SJCRH30 (cell line): ENCODE measurements at regions not wholly inside any gene's neighbourhood (a gene's known extent, or its start where the extent isn't known, plus 50 kb on each side); places are given as distances from the start of the nearest gene placed in this dataset.
A peak's percentile ranks its signal among the peaks of the same experiment; 100 is the strongest.

Experiments
- DNase-seq, 2 experiments: peaks; one replicate each; pipeline ENCODE4 v3.0.0-alpha.2; 2015 to 2020
- H3K27ac ChIP-seq: fragments of 250-450 bp; sonication (Bioruptor Pico); 2 replicates; pipeline ENCODE4 v1.5.1; 2020; ENCODE audit warnings: mild to moderate bottlenecking, moderate library complexity
- H3K27me3 ChIP-seq: fragments of 250-450 bp; sonication (Bioruptor Pico); 2 replicates; pipeline ENCODE4 v1.5.1; 2020; ENCODE audit warnings: mild to moderate bottlenecking, moderate library complexity
- H3K36me3 ChIP-seq: fragments of 250-450 bp; sonication (Bioruptor Pico); 2 replicates; pipeline ENCODE4 v1.5.1; 2020; ENCODE audit warnings: mild to moderate bottlenecking, moderate library complexity
- H3K4me1 ChIP-seq: fragments of 250-450 bp; sonication (Bioruptor Pico); 2 replicates; pipeline ENCODE4 v1.5.1; 2020; ENCODE audit warnings: mild to moderate bottlenecking, moderate library complexity
- H3K4me3 ChIP-seq: fragments of 250-450 bp; sonication (Bioruptor Pico); 2 replicates; pipeline ENCODE4 v1.5.1; 2020; ENCODE audit warnings: mild to moderate bottlenecking, moderate library complexity
- H3K9me3 ChIP-seq: fragments of 250-450 bp; sonication (Bioruptor Pico); replicated peaks from 2 replicates; pipeline ENCODE4 v1.5.1; 2020; ENCODE audit warnings: mild to moderate bottlenecking, moderate library complexity

DNA sequence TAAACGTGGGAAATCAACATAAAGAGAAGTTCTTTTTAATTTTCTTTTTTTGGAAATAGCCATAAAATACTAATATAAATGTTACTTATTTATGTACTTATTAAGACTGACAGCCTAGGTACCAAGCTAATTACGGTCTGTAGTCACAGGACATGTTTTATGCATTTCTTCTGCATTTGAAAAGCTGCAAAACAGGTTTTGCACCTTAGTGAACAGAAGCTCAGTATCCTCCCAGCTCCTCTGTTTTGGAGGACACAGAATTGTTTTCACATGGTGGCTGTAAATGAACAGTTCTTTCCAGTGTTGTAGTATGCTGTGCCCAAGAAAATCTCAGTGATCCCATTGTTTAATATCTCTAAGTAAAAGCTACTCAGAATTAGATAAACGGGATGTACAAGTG, 1788.0 kb upstream of the TENM3 start:
- Histone ChIP-seq H3K9me3 (no peaks in the 10 kb centered on the region), H3K27ac (no peak overlapping the region)
- DNase-seq: no peak

DNA sequence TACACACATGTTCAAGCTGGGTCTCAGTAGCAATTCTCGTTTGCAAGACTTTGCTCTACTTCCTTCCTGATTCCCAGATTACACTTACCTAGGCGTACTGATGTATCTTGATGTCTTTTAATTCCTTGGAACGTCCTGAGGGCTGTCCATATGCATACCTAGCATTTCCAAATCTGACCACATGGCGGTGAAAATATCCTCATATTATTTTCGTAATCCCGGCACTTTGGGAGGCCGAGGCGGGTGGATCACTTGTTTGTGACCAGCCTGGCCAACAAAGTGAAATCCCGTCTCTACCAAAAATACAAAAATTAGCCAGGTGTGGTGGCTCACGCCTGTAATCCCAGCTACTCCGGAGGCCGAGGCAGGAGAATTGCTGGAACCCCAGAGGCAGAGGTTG, 1786.3 kb upstream of the TENM3 start:
- Histone ChIP-seq H3K4me1 (no peaks in the 10 kb centered on the region), H3K27ac (no peak overlapping the region), H3K27me3 (no peaks in the 10 kb centered on the region), H3K4me3 (no peak overlapping the region), H3K36me3 (no peaks in the 10 kb centered on the region), H3K9me3 (no peaks in the 10 kb centered on the region)
- no peak for DNase-seq

More for the DNA sequence above, 1788.0 kb upstream of the TENM3 start:
- H3K36me3 ChIP-seq: no peaks in the 10 kb centered on the region
- H3K4me3 ChIP-seq: no peak overlapping the region
- H3K27me3 ChIP-seq: no peaks in the 10 kb centered on the region
- H3K4me1 ChIP-seq: no peaks in the 10 kb centered on the region

- H3K27me3 ChIP-seq: no peaks in the 10 kb centered on the region
- H3K36me3 ChIP-seq: no peaks in the 10 kb centered on the region
- H3K4me1 ChIP-seq: no peaks in the 10 kb centered on the region
- H3K27ac ChIP-seq: no peak overlapping the region
- no peaks in the 10 kb centered on the region for H3K9me3 ChIP-seq
- H3K4me3 ChIP-seq: no peak overlapping the region
- no peak for DNase-seq
Observed at GRCh38 chr4:180462116-180462515, 1781.1 kb upstream of the TENM3 start.

DNA sequence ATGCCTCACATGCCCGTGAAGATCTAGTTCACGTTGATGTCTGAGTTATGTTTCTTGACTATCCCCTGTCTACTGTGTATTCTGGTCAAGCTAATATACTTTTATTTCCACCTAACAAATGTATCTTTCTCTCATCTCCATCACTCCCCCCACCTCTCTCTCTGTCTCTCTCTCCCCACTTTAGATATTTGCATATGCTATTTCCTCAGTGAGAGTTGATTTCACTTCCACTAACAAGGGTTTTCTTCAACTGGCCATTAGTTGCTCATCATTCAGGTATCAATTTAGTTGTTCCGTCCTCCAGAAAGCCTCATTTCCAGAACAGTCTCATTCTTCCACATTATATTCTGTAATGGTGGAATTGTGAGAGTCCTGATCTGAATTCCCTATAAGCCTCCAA, 1777.8 kb upstream of the TENM3 start:
- no peak for DNase-seq
- H3K36me3 ChIP-seq: no peaks in the 10 kb centered on the region
- no peaks in the 10 kb centered on the region for H3K27me3 ChIP-seq
- no peak overlapping the region for H3K27ac ChIP-seq
- H3K9me3 ChIP-seq: no peaks in the 10 kb centered on the region
- no peak overlapping the region for H3K4me3 ChIP-seq
- H3K4me1 ChIP-seq: no peaks in the 10 kb centered on the region

DNA sequence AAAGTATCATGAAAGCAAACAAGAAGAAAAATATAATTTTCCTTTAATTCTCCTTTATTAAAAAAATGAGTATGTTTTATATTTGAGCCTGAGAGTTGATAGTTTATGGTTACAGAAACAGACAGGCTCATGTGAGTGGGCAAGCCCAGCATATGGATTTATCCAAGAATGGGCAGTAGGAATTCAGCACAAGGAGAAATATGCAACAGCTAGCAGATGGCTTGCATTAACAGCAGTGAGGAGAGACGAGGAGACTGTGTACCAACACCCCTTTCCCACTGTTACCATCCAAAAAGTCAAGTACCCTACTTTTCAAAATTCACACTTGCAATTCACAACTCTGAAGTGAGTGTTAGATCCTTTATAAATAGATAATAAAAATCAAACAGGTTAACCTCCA, 1760.2 kb upstream of the TENM3 start:
- Histone ChIP-seq H3K4me3 (no peak overlapping the region), H3K27ac (no peak overlapping the region), H3K9me3 (no peaks in the 10 kb centered on the region), H3K27me3 (no peaks in the 10 kb centered on the region), H3K36me3 (no peaks in the 10 kb centered on the region), H3K4me1 (no peaks in the 10 kb centered on the region)
- DNase-seq: no peak

DNA sequence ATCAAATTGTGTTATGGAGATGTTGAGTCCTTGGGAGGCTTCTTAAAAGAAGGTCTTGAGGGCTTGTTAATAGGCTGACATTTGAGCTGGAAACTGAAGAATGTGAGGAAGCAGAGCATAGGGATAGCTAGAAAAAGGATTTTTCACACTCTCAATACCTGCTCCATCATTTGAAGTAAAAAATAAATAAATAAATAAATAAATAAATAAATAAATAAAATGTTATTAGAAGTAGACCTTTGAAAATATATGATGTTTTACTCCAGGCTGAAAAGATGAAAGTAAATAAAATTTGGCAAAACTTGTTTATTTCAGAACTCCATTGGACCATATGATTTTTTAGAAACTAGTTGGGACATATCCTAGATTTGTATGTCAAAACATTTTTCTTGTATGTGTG, 1757.8 kb upstream of the TENM3 start:
- no peaks in the 10 kb centered on the region for H3K9me3 ChIP-seq
- H3K27ac ChIP-seq: no peak overlapping the region
- DNase-seq: no peak
- H3K36me3 ChIP-seq: no peaks in the 10 kb centered on the region
- H3K4me1 ChIP-seq: no peaks in the 10 kb centered on the region
- no peak overlapping the region for H3K4me3 ChIP-seq
- H3K27me3 ChIP-seq: no peaks in the 10 kb centered on the region

GRCh38 chr4:180486342-180486741, 1756.9 kb upstream of the TENM3 start:
- Histone ChIP-seq H3K9me3 (no peaks in the 10 kb centered on the region), H3K4me1 (no peaks in the 10 kb centered on the region), H3K27ac (no peak overlapping the region), H3K27me3 (no peaks in the 10 kb centered on the region), H3K36me3 (no peaks in the 10 kb centered on the region), H3K4me3 (no peak overlapping the region)
- DNase-seq: no peak

DNA sequence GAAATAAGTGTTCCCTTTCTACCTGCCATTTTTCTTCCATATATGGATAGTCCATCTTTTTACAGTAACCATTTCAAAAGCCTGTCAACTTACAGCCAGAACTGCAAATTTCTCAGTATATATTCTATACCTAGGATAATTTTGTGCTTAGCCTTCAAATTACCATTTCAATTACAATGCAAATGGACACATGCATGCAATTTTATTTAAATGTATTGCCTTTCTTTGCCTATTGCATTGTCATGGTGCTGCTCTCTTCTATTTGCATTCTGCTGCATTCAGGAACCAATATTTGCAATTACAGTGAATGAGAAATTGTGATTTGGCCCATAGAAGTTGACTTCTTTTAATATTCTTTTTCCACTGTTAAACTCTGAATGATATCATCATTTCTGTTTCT, 1753.4 kb upstream of the TENM3 start:
- DNase-seq: no peak

DNA sequence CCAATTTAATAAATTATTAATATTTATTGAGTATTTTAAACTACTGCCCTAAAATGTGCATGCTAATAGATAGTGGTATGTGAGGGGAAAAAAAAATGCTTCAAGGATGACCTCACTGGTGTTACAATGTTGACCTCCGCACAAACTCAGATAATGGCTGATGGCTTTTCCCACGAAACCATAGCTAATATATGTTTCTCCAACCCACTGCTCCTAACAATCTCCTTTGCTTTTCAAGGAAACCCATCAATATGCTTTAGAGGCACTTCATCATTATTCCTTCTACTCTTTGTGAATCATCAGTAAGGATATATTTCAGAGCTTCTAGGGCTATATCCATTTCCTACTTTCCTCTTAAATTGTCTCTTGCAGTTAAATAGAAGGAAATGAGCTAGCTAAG, 1752.0 kb upstream of the TENM3 start:
- Histone ChIP-seq H3K9me3 (no peaks in the 10 kb centered on the region), H3K36me3 (no peaks in the 10 kb centered on the region), H3K4me1 (no peaks in the 10 kb centered on the region), H3K4me3 (no peak overlapping the region), H3K27me3 (no peaks in the 10 kb centered on the region), H3K27ac (no peak overlapping the region)
- DNase-seq: no peak

More for the DNA sequence above, 1753.4 kb upstream of the TENM3 start:
- H3K36me3 ChIP-seq: no peaks in the 10 kb centered on the region
- no peaks in the 10 kb centered on the region for H3K27me3 ChIP-seq
- no peaks in the 10 kb centered on the region for H3K4me1 ChIP-seq
- H3K9me3 ChIP-seq: no peaks in the 10 kb centered on the region
- H3K27ac ChIP-seq: no peak overlapping the region
- no peak overlapping the region for H3K4me3 ChIP-seq

DNA sequence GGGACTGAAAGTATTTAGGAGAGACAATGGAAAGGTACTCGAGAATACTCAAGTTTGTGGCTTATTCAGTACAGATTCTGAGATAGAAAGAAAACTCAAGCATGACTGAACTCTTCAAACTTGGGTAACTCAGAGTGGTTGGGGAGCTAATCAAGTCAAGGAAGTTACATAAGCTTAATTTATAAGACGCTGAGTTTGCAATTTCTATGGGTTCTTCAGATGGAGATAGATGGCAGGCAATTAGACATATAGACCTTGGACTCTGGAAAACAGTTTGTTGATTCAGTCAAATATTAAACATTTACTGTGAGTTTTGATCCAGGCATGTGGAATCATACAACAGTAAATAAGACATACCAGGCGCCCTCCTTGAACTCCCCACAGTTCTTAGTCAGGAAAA, 1749.9 kb upstream of the TENM3 start:
- Histone ChIP-seq H3K27ac (no peak overlapping the region), H3K27me3 (no peaks in the 10 kb centered on the region), H3K4me1 (no peaks in the 10 kb centered on the region), H3K4me3 (no peak overlapping the region), H3K36me3 (no peaks in the 10 kb centered on the region), H3K9me3 (no peaks in the 10 kb centered on the region)
- no peak for DNase-seq

- Histone ChIP-seq H3K4me1 (peaks cover 5% of the 10 kb centered on the region; the same call in 1 of the 2 replicates), H3K36me3 (no peaks in the 10 kb centered on the region), H3K4me3 (no peak overlapping the region), H3K27ac (no peak overlapping the region), H3K9me3 (no peaks in the 10 kb centered on the region), H3K27me3 (no peaks in the 10 kb centered on the region)
- DNase-seq: peak; percentile 27 to 52
Observed at GRCh38 chr4:180500154-180500553, 1743.0 kb upstream of the TENM3 start.

GRCh38 chr4:180512801-180513475, 1730.3 kb upstream of the TENM3 start:
- H3K4me3 ChIP-seq: no peak overlapping the region
- no peaks in the 10 kb centered on the region for H3K4me1 ChIP-seq
- no peak overlapping the region for H3K27ac ChIP-seq
- DNase-seq: no peak
- no peaks in the 10 kb centered on the region for H3K36me3 ChIP-seq
- no peaks in the 10 kb centered on the region for H3K9me3 ChIP-seq
- H3K27me3 ChIP-seq: no peaks in the 10 kb centered on the region

DNA sequence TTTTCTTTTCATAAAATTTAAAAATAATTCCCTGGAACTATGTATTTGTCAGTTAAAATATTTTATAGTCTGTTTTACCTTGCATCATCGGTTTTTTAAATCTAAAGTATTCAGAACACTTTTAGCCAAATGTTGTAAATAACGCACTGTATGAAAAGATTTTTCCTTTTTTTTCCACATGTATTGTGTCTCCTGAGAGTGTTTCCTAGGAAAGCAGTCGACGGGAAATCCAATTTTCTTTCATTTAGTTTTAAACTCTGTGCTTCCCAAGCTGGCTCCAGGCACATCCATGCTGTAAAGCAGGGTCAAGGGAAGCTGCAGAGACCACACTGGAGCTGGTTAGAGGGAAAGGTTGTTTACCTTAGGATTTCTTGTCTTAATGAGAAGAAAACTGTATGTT, 1724.3 kb upstream of the TENM3 start:
- Histone ChIP-seq H3K9me3 (no peaks in the 10 kb centered on the region), H3K4me1 (no peaks in the 10 kb centered on the region), H3K27me3 (no peaks in the 10 kb centered on the region), H3K36me3 (no peaks in the 10 kb centered on the region), H3K4me3 (no peak overlapping the region), H3K27ac (no peak overlapping the region)
- DNase-seq: peak in 1 of 2 experiments; percentile 6

GRCh38 chr4:180521181-180521580, 1722.0 kb upstream of the TENM3 start:
- Histone ChIP-seq H3K9me3 (no peaks in the 10 kb centered on the region), H3K4me3 (no peak overlapping the region), H3K27me3 (no peaks in the 10 kb centered on the region), H3K27ac (no peak overlapping the region), H3K36me3 (no peaks in the 10 kb centered on the region), H3K4me1 (no peaks in the 10 kb centered on the region)
- no peak for DNase-seq

DNA sequence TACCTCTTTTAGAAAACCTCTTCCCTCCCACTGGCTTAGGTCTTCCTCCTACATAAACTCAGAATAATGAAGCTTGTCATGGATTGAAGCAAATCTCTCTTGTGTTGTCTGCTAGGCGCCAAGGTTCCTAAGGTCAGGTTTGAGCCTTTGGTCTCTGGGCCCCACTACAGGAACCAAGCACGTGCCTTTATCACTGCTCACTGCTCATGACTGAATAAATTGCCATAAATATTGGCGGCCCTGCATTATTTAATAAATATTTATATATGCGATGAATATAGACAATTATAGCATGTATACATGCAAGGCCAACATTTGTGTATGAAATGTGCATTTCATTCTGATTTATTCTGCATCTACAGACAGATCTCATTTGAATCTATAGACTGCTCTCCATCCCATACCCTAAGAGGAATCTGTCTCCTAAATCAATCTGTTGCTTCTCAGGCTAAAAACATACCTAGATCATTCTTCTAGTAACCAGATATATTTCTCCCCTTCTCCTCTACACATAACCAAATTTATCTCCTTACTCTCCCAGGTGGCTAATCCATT, 1717.6 kb upstream of the TENM3 start:
- Histone ChIP-seq H3K4me3 (no peak overlapping the region), H3K36me3 (no peaks in the 10 kb centered on the region), H3K27me3 (no peaks in the 10 kb centered on the region), H3K27ac (no peak overlapping the region), H3K9me3 (no peaks in the 10 kb centered on the region), H3K4me1 (no peaks in the 10 kb centered on the region)
- DNase-seq: no peak

GRCh38 chr4:180528003-180528402, 1715.2 kb upstream of the TENM3 start:
- DNase-seq: no peak
- no peaks in the 10 kb centered on the region for H3K4me1 ChIP-seq
- no peaks in the 10 kb centered on the region for H3K9me3 ChIP-seq
- H3K27me3 ChIP-seq: no peaks in the 10 kb centered on the region
- no peak overlapping the region for H3K4me3 ChIP-seq
- no peak overlapping the region for H3K27ac ChIP-seq
- no peaks in the 10 kb centered on the region for H3K36me3 ChIP-seq
